Panc1 (cell line): ENCODE measurements at regions not wholly inside any gene's neighbourhood (a gene's known extent, or its start where the extent isn't known, plus 50 kb on each side); places are given as distances from the start of the nearest gene placed in this dataset.

Experiments used
- ATAC-seq: fragments of 200-7000 bp; cut with Tn5 transposase; 2 replicates; pipeline ENCODE4 v1.9.1; 2020; ENCODE audit warnings: mild to moderate bottlenecking, moderate library complexity
- BruUV-seq: library from RNA; stranded (reverse); fragments of 400-500 nt; replicated peaks from 2 replicates; lab custom pipeline; 2021; lab: Mats Ljungman, UMichigan
- CTCF ChIA-PET: fragments of 300-600 bp; sonication (Branson Sonifier 250); formaldehyde crosslinking; loops from one replicate; lab custom pipeline; 2022; ENCODE audit warnings: antibody characterized with exemption; lab: Charles Lee
- POLR2A ChIA-PET: fragments of 300-600 bp; sonication (Branson Sonifier 250); formaldehyde crosslinking; loops from one replicate; lab custom pipeline; 2022; ENCODE audit warnings: antibody characterized with exemption; lab: Charles Lee
- DNase-seq: peaks from one replicate; pipeline ENCODE4 v3.0.0-alpha.2; 2010; ENCODE audit warnings: low read depth, low spot score
- H3K27ac ChIP-seq: 2 replicates; pipeline ENCODE4 v1.5.1; 2011; ENCODE audit warnings: mild to moderate bottlenecking, low read length, inconsistent platforms
- H3K27me3 ChIP-seq: fragments of 200-500 bp; sonication (Bioruptor generic); 2 replicates; pipeline ENCODE4 v1.6.0; 2014; ENCODE audit warnings: low read length, inconsistent platforms; ENCODE audit not compliant: control insufficient read depth, insufficient read depth
- H3K36me3 ChIP-seq: fragments of 200-500 bp; sonication (Bioruptor generic); 2 replicates; pipeline ENCODE4 v1.5.1; 2014; ENCODE audit warnings: inconsistent platforms, mild to moderate bottlenecking, low read length, moderate library complexity; ENCODE audit not compliant: control insufficient read depth, insufficient read depth
- H3K4me1 ChIP-seq: 2 replicates; pipeline ENCODE4 v1.5.1; 2011; ENCODE audit warnings: inconsistent platforms, mild to moderate bottlenecking, low read length, moderate library complexity; ENCODE audit not compliant: control insufficient read depth, insufficient read depth
- H3K4me3 ChIP-seq, 2 experiments: 2 replicates each; pipeline ENCODE4 v1.5.1; 2011 to 2012; ENCODE audit warnings: low read depth in 2 of 2, low read length in 2 of 2, mild to moderate bottlenecking in 2 of 2, inconsistent platforms in 1 of 2, moderate library complexity in 1 of 2
- H3K9me3 ChIP-seq: fragments of 200-500 bp; sonication (Bioruptor generic); 2 replicates; pipeline ENCODE4 v1.5.1; 2014; ENCODE audit warnings: low read depth, mild to moderate bottlenecking, inconsistent platforms, low read length, moderate library complexity; ENCODE audit not compliant: control insufficient read depth, insufficient read depth
- POLR2AphosphoS5 ChIP-seq: IDR thresholded peaks from 2 replicates; pipeline ENCODE4 v1.6.1; 2012; ENCODE audit warnings: mild to moderate bottlenecking, low read depth, low read length, moderate library complexity
- SIN3A ChIP-seq: IDR thresholded peaks from 2 replicates; pipeline ENCODE4 v1.6.1; 2012; ENCODE audit warnings: low read depth, mild to moderate bottlenecking, low read length, moderate library complexity, borderline replicate concordance; ENCODE audit not compliant: insufficient read depth
- TCF7L2 ChIP-seq: IDR thresholded peaks from 2 replicates; pipeline ENCODE4 v1.6.1; 2011; ENCODE audit warnings: mild to moderate bottlenecking, low read depth, low read length, inconsistent platforms
- in situ Hi-C: cut with HindIII; loops from 2 replicates; pipeline ENCODE4 v1.10.0; 2016; ENCODE audit warnings: low sequenced_read_pairs, low pct_unique_long_range_greater_than_20kb
- intact Hi-C: fragments of 100-400 bp; cut with micrococcal nuclease; formaldehyde crosslinking; loops from one replicate; pipeline ENCODE4 v1.10.0; 2022; ENCODE audit not compliant: unreplicated experiment
- TF ChIP-seq, protein P1 (sequence below), 2 experiments: IDR thresholded peaks; 2 replicates each; pipeline ENCODE4 v1.6.1; 2011 to 2012; ENCODE audit warnings: low read depth in 2 of 2, control low read depth in 1 of 2, low read length in 1 of 2, mild to moderate bottlenecking in 1 of 2, moderate library complexity in 1 of 2; ENCODE audit not compliant: insufficient read depth in 1 of 2
- TF ChIP-seq, protein P2 (sequence below): fragments of 450-650 bp; IDR thresholded peaks from 2 replicates; pipeline ENCODE4 v1.5.1; 2017; ENCODE audit warnings: mild to moderate bottlenecking

GRCh38 chr1:70887936-70888335 lies 159.7 kb downstream of the PTGER3 start:
- H3K4me3 ChIP-seq = no peak overlapping the region
- ATAC-seq = no peak
- intact Hi-C loops = no loop called here
- H3K36me3 ChIP-seq = no peaks in the 10 kb centered on the region
- no peaks in the 10 kb centered on the region for H3K4me1 ChIP-seq
- no peak for DNase-seq
- BruUV-seq = no TSS peak
- H3K27ac ChIP-seq = no peak overlapping the region
- POLR2A ChIA-PET = no interaction called here
- TF ChIP-seq, protein P1, sequence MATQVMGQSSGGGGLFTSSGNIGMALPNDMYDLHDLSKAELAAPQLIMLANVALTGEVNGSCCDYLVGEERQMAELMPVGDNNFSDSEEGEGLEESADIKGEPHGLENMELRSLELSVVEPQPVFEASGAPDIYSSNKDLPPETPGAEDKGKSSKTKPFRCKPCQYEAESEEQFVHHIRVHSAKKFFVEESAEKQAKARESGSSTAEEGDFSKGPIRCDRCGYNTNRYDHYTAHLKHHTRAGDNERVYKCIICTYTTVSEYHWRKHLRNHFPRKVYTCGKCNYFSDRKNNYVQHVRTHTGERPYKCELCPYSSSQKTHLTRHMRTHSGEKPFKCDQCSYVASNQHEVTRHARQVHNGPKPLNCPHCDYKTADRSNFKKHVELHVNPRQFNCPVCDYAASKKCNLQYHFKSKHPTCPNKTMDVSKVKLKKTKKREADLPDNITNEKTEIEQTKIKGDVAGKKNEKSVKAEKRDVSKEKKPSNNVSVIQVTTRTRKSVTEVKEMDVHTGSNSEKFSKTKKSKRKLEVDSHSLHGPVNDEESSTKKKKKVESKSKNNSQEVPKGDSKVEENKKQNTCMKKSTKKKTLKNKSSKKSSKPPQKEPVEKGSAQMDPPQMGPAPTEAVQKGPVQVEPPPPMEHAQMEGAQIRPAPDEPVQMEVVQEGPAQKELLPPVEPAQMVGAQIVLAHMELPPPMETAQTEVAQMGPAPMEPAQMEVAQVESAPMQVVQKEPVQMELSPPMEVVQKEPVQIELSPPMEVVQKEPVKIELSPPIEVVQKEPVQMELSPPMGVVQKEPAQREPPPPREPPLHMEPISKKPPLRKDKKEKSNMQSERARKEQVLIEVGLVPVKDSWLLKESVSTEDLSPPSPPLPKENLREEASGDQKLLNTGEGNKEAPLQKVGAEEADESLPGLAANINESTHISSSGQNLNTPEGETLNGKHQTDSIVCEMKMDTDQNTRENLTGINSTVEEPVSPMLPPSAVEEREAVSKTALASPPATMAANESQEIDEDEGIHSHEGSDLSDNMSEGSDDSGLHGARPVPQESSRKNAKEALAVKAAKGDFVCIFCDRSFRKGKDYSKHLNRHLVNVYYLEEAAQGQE (IDR thresholded peaks at IDR 0.05; ENCODE audit: insufficient read depth in 1 of 2, low read depth in 2 of 2, low read length in 1 of 2) = no peak
- TF ChIP-seq TCF7L2 = no peak
- TF ChIP-seq SIN3A = no peak
- no peaks in the 10 kb centered on the region for H3K27me3 ChIP-seq
- in situ Hi-C loops = no loop called here
- H3K9me3 ChIP-seq = no peaks in the 10 kb centered on the region
- CTCF ChIA-PET = no interaction called here

GRCh38 chr1:70888722-70889121 lies 158.9 kb downstream of the PTGER3 start:
- TF ChIP-seq POLR2AphosphoS5 = no peak
- TF ChIP-seq TCF7L2 = no peak
- TF ChIP-seq, protein P1 (IDR thresholded peaks at IDR 0.05; ENCODE audit: insufficient read depth in 1 of 2, low read depth in 2 of 2, low read length in 1 of 2) = no peak
- TF ChIP-seq, protein P2, sequence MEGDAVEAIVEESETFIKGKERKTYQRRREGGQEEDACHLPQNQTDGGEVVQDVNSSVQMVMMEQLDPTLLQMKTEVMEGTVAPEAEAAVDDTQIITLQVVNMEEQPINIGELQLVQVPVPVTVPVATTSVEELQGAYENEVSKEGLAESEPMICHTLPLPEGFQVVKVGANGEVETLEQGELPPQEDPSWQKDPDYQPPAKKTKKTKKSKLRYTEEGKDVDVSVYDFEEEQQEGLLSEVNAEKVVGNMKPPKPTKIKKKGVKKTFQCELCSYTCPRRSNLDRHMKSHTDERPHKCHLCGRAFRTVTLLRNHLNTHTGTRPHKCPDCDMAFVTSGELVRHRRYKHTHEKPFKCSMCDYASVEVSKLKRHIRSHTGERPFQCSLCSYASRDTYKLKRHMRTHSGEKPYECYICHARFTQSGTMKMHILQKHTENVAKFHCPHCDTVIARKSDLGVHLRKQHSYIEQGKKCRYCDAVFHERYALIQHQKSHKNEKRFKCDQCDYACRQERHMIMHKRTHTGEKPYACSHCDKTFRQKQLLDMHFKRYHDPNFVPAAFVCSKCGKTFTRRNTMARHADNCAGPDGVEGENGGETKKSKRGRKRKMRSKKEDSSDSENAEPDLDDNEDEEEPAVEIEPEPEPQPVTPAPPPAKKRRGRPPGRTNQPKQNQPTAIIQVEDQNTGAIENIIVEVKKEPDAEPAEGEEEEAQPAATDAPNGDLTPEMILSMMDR = no peak
- TF ChIP-seq SIN3A = no peak
- no TSS peak for BruUV-seq
- DNase-seq (no peak), ATAC-seq (no peak)
- POLR2A ChIA-PET = no interaction called here
- H3K27me3 ChIP-seq = no peaks in the 10 kb centered on the region
- intact Hi-C loops = no loop called here
- no peaks in the 10 kb centered on the region for H3K36me3 ChIP-seq
- H3K4me1 ChIP-seq = no peaks in the 10 kb centered on the region
- CTCF ChIA-PET = no interaction called here
- H3K4me3 ChIP-seq = no peak overlapping the region
- in situ Hi-C loops = no loop called here
- no peaks in the 10 kb centered on the region for H3K9me3 ChIP-seq
- H3K27ac ChIP-seq = no peak overlapping the region
